HG03095 (cell line): ENCODE measurements at regions not wholly inside any gene's neighbourhood (a gene's known extent, or its start where the extent isn't known, plus 50 kb on each side); places are given as distances from the start of the nearest gene placed in this dataset.

Experiments used
- ATAC-seq: cut with Tn5 transposase; IDR thresholded peaks from one replicate; pipeline ENCODE4 v1.9.1; 2021; ENCODE audit warnings: moderate library complexity; ENCODE audit not compliant: unreplicated experiment

GRCh38 chr18:21996351-21996826 is 173.0 kb upstream of the GATA6 start:
- ATAC-seq, result no peak

GRCh38 chr18:21997207-21998143 is 171.9 kb upstream of the GATA6 start:
- no peak for ATAC-seq

- no peak for ATAC-seq
Observed at GRCh38 chr18:21998486-21998885, 170.9 kb upstream of the GATA6 start.

GRCh38 chr18:22001912-22002487 is 167.4 kb upstream of the GATA6 start:
- ATAC-seq, result no peak

GRCh38 chr18:22005191-22005841 is 164.1 kb upstream of the GATA6 start:
- no peak for ATAC-seq

GRCh38 chr18:22006458-22006857 is 162.9 kb upstream of the GATA6 start:
- no peak for ATAC-seq

- no peak for ATAC-seq
Observed at GRCh38 chr18:22009242-22009641, 160.1 kb upstream of the GATA6 start.

- ATAC-seq, result no peak
Observed at GRCh38 chr18:22013993-22014392, 155.4 kb upstream of the GATA6 start.

- no peak for ATAC-seq
Observed at GRCh38 chr18:22015156-22015555, 154.2 kb upstream of the GATA6 start.

GRCh38 chr18:22018366-22018765 is 151.0 kb upstream of the GATA6 start:
- no peak for ATAC-seq

- no peak for ATAC-seq
Observed at GRCh38 chr18:22019193-22019592, 150.2 kb upstream of the GATA6 start.

GRCh38 chr18:22020127-22020866 is 149.1 kb upstream of the GATA6 start:
- ATAC-seq, result no peak

GRCh38 chr18:22020867-22021370 is 148.5 kb upstream of the GATA6 start:
- ATAC-seq, result no peak

- no peak for ATAC-seq
Observed at GRCh38 chr18:22021701-22022100, 147.7 kb upstream of the GATA6 start.

- ATAC-seq, result no peak
Observed at GRCh38 chr18:22024924-22025323, 144.5 kb upstream of the GATA6 start.

GRCh38 chr18:22026362-22026761 is 143.0 kb upstream of the GATA6 start:
- ATAC-seq, result no peak

GRCh38 chr18:22026889-22027288 is 142.5 kb upstream of the GATA6 start:
- ATAC-seq, result no peak

- no peak for ATAC-seq
Observed at GRCh38 chr18:22031611-22032010, 137.8 kb upstream of the GATA6 start.

GRCh38 chr18:22032392-22032961 is 136.9 kb upstream of the GATA6 start:
- ATAC-seq, result no peak

- no peak for ATAC-seq
Observed at GRCh38 chr18:22033085-22033484, 136.3 kb upstream of the GATA6 start.
